ENCODE measurements at regions not wholly inside any gene's neighbourhood (a gene's known extent, or its start where the extent isn't known, plus 50 kb on each side); places are given as distances from the start of the nearest gene placed in this dataset.

- Histone ChIP-seq H3K4me1 (ENCODE audit: insufficient read depth, low read length) (no peaks in the 10 kb centered on the region), H2AFZ (ENCODE audit: low read length) (no peak overlapping the region), H3K4me2 (ENCODE audit: low read length) (no peak overlapping the region), H3K4me3 (ENCODE audit: low read length) (no peak overlapping the region), H4K20me1 (ENCODE audit: low read length) (no peaks in the 10 kb centered on the region), H3K9me3 (ENCODE audit: low read length) (peaks cover 10% of the 10 kb centered on the region; the same call in 1 of the 2 replicates), H3F3A (ENCODE audit: low read length, unreplicated experiment) (no peaks in the 10 kb centered on the region), H3K27ac (ENCODE audit: low read length) (no peak overlapping the region), H3K79me2 (ENCODE audit: low read length) (no peaks in the 10 kb centered on the region), H3K27me3 (ENCODE audit: low read length) (no peaks in the 10 kb centered on the region), H3K9me2 (replicated peaks; ENCODE audit: low read length) (no peaks in the 10 kb centered on the region), H3K36me3 (ENCODE audit: low read depth, low read length) (no peaks in the 10 kb centered on the region), H3K9ac (ENCODE audit: low read length) (no peak overlapping the region)
- TF ChIP-seq, protein P1, sequence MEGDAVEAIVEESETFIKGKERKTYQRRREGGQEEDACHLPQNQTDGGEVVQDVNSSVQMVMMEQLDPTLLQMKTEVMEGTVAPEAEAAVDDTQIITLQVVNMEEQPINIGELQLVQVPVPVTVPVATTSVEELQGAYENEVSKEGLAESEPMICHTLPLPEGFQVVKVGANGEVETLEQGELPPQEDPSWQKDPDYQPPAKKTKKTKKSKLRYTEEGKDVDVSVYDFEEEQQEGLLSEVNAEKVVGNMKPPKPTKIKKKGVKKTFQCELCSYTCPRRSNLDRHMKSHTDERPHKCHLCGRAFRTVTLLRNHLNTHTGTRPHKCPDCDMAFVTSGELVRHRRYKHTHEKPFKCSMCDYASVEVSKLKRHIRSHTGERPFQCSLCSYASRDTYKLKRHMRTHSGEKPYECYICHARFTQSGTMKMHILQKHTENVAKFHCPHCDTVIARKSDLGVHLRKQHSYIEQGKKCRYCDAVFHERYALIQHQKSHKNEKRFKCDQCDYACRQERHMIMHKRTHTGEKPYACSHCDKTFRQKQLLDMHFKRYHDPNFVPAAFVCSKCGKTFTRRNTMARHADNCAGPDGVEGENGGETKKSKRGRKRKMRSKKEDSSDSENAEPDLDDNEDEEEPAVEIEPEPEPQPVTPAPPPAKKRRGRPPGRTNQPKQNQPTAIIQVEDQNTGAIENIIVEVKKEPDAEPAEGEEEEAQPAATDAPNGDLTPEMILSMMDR (conservative IDR thresholded peaks at IDR 0.05; ENCODE audit: low read depth, low read length): no peak
- TF ChIP-seq EZH2 (IDR thresholded peaks at IDR 0.05; ENCODE audit: low read length, unreplicated experiment) (no peak), EZH2phosphoT487 (IDR thresholded peaks at IDR 0.05; ENCODE audit: borderline replicate concordance, low read length) (no peak)
- no TSS peak for BruUV-seq (replicated peaks)
- ChIA-PET POLR2A (ENCODE audit: unreplicated experiment) (no interaction called here), CTCF (no interaction called here)
- ATAC-seq (no peak), DNase-seq (no peak)
- intact Hi-C loops (cut with micrococcal nuclease): no loop called here
Observed at GRCh38 chr11:80007616-80008015, 566.8 kb upstream of the TENM4 start.

DNA sequence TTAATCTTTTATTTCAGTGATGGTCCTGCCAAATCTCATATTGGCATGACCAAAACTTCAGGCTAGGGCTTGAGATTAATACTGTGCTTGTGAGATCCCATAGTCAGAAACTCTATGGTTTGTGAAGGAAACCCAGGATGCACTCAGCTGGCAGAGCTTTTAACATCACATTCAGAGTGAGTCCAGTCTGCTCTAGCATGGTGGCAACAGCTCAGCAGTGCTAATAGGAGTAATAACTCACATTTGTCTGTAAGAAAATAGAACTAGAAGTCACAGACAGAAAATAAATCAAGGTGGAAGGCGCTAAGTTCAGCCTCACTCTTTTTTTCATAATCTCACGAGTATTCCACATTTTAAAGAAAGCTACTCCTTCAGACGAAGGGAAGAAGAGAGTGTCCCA lies 549.3 kb upstream of the TENM4 start:
- H3K9ac ChIP-seq (ENCODE audit: low read length): no peak overlapping the region
- H3K9me3 ChIP-seq (ENCODE audit: low read length): peaks cover 31% of the 10 kb centered on the region; the same call in 1 of the 2 replicates
- BruUV-seq (replicated peaks): no TSS peak
- no peak overlapping the region for H2AFZ ChIP-seq (ENCODE audit: low read length)
- H3F3A ChIP-seq (ENCODE audit: low read length, unreplicated experiment): no peaks in the 10 kb centered on the region
- H3K4me3 ChIP-seq (ENCODE audit: low read length): no peak overlapping the region
- ChIA-PET POLR2A (ENCODE audit: unreplicated experiment) (no interaction called here), CTCF (no interaction called here)
- no peaks in the 10 kb centered on the region for H3K4me1 ChIP-seq (ENCODE audit: insufficient read depth, low read length)
- intact Hi-C loops (cut with micrococcal nuclease): no loop called here
- no peak overlapping the region for H3K27ac ChIP-seq (ENCODE audit: low read length)
- H3K36me3 ChIP-seq (ENCODE audit: low read depth, low read length): no peaks in the 10 kb centered on the region
- H3K9me2 ChIP-seq (replicated peaks; ENCODE audit: low read length): no peaks in the 10 kb centered on the region
- no peaks in the 10 kb centered on the region for H3K27me3 ChIP-seq (ENCODE audit: low read length)
- no peaks in the 10 kb centered on the region for H3K79me2 ChIP-seq (ENCODE audit: low read length)
- no peak overlapping the region for H3K4me2 ChIP-seq (ENCODE audit: low read length)
- H4K20me1 ChIP-seq (ENCODE audit: low read length): no peaks in the 10 kb centered on the region
- TF ChIP-seq EZH2phosphoT487 (IDR thresholded peaks at IDR 0.05; ENCODE audit: borderline replicate concordance, low read length): no peak
- TF ChIP-seq, protein P1 (conservative IDR thresholded peaks at IDR 0.05; ENCODE audit: low read depth, low read length): no peak
- TF ChIP-seq EZH2 (IDR thresholded peaks at IDR 0.05; ENCODE audit: low read length, unreplicated experiment): no peak
- DNase-seq (no peak), ATAC-seq (no peak)

- Histone ChIP-seq H3K27ac (ENCODE audit: low read length) (no peak overlapping the region), H3K9me2 (replicated peaks; ENCODE audit: low read length) (no peaks in the 10 kb centered on the region), H4K20me1 (ENCODE audit: low read length) (no peaks in the 10 kb centered on the region), H3K36me3 (ENCODE audit: low read depth, low read length) (no peaks in the 10 kb centered on the region), H3K79me2 (ENCODE audit: low read length) (no peaks in the 10 kb centered on the region), H3K9ac (ENCODE audit: low read length) (no peak overlapping the region), H3F3A (ENCODE audit: low read length, unreplicated experiment) (no peaks in the 10 kb centered on the region), H3K9me3 (ENCODE audit: low read length) (peaks cover 23% of the 10 kb centered on the region; the same call in 1 of the 2 replicates), H3K27me3 (ENCODE audit: low read length) (no peaks in the 10 kb centered on the region), H3K4me2 (ENCODE audit: low read length) (no peak overlapping the region), H3K4me1 (ENCODE audit: insufficient read depth, low read length) (no peaks in the 10 kb centered on the region), H3K4me3 (ENCODE audit: low read length) (no peak overlapping the region), H2AFZ (ENCODE audit: low read length) (no peak overlapping the region)
- no peak for DNase-seq
- ChIA-PET CTCF (no interaction called here), POLR2A (ENCODE audit: unreplicated experiment) (no interaction called here)
- intact Hi-C loops (cut with micrococcal nuclease): no loop called here
- no peak for ATAC-seq
- TF ChIP-seq, protein P1 (conservative IDR thresholded peaks at IDR 0.05; ENCODE audit: low read depth, low read length): no peak
- no peak for TF ChIP-seq EZH2phosphoT487 (IDR thresholded peaks at IDR 0.05; ENCODE audit: borderline replicate concordance, low read length)
- no peak for TF ChIP-seq EZH2 (IDR thresholded peaks at IDR 0.05; ENCODE audit: low read length, unreplicated experiment)
- BruUV-seq (replicated peaks): no TSS peak
Observed at GRCh38 chr11:79982185-79982584, 541.4 kb upstream of the TENM4 start.

Measured in PC-3 (cell line).